Common myeloid progenitor, CD34-positive (primary cell): ENCODE measurements at regions not wholly inside any gene's neighbourhood (a gene's known extent, or its start where the extent isn't known, plus 50 kb on each side); places are given as distances from the start of the nearest gene placed in this dataset.
A peak's percentile ranks its signal among the peaks of the same experiment; 100 is the strongest.

Source experiments
- CTCF ChIA-PET: fragments of 350-600 bp; sonication (Branson Sonifier 250); formaldehyde crosslinking; loops from one replicate; lab custom pipeline; 2021; ENCODE audit warnings: antibody characterized with exemption; lab: Charles Lee
- POLR2A ChIA-PET: fragments of 350-600 bp; sonication (Branson Sonifier 250); formaldehyde crosslinking; loops from one replicate; lab custom pipeline; 2021; ENCODE audit warnings: antibody characterized with exemption; lab: Charles Lee
- DNase-seq, 3 donors: peaks; one replicate each; pipeline versions ENCODE4 v3.0.0 to v3.0.0-alpha.2; 2013
- H3K27ac ChIP-seq, 2 experiments: 1 replicate in 1 of 2; 2 replicates in 1 of 2; pipeline ENCODE4 v1.7.0; 2013; ENCODE audit warnings: inconsistent platforms in 2 of 2, low read length in 2 of 2, mild to moderate bottlenecking in 2 of 2, low read depth in 1 of 2, moderate library complexity in 1 of 2; ENCODE audit not compliant: severe bottlenecking in 2 of 2, insufficient read depth in 1 of 2, poor library complexity in 1 of 2
- H3K27me3 ChIP-seq, 5 experiments: replicated peaks in 2 of 5; 1 replicate in 3 of 5; 2 replicates in 2 of 5; pipeline versions ENCODE4 v1.6.1 to v1.7.0; 2013; ENCODE audit warnings: low read length in 4 of 5, mild to moderate bottlenecking in 2 of 5, moderate library complexity in 2 of 5, inconsistent platforms in 1 of 5; ENCODE audit not compliant: insufficient read depth in 5 of 5, control insufficient read depth in 4 of 5
- H3K36me3 ChIP-seq, 4 experiments: 1 replicate in 2 of 4; 2 replicates in 2 of 4; pipeline versions ENCODE4 v1.6.1 to v1.7.0; 2013; ENCODE audit warnings: low read length in 3 of 4, control low read depth in 1 of 4, mild to moderate bottlenecking in 1 of 4; ENCODE audit not compliant: control insufficient read depth in 4 of 4, insufficient read depth in 4 of 4
- H3K4me1 ChIP-seq, 4 experiments: 1 replicate in 3 of 4; 2 replicates in 1 of 4; pipeline versions ENCODE4 v1.6.1 to v1.7.1; 2013; ENCODE audit warnings: low read length in 3 of 4, mild to moderate bottlenecking in 3 of 4, control low read depth in 1 of 4, inconsistent platforms in 1 of 4, moderate library complexity in 1 of 4; ENCODE audit not compliant: control insufficient read depth in 4 of 4, insufficient read depth in 4 of 4; ENCODE audit errors: control extremely low read depth in 1 of 4
- H3K4me3 ChIP-seq, 7 experiments: 1 replicate in 4 of 7; 2 replicates in 3 of 7; pipeline versions ENCODE4 v1.5.1 to v1.7.0; 2013; ENCODE audit warnings: mild to moderate bottlenecking in 7 of 7, low read length in 6 of 7, moderate library complexity in 6 of 7, inconsistent platforms in 2 of 7, low read depth in 2 of 7, control low read depth in 1 of 7; ENCODE audit not compliant: insufficient read depth in 4 of 7, control insufficient read depth in 1 of 7; ENCODE audit errors: extremely low read depth in 1 of 7
- H3K9me3 ChIP-seq, 5 experiments: 1 replicate in 4 of 5; 2 replicates in 1 of 5; pipeline versions ENCODE4 v1.6.1 to v1.7.1; 2013; ENCODE audit warnings: low read length in 4 of 5, mild to moderate bottlenecking in 2 of 5, inconsistent platforms in 1 of 5, low read depth in 1 of 5, moderate library complexity in 1 of 5; ENCODE audit not compliant: control insufficient read depth in 4 of 5, insufficient read depth in 2 of 5; ENCODE audit errors: control extremely low read depth in 1 of 5
- whole genome bisulfite sequencing: methylation state at CpG from one replicate; pipeline ENCODE4 v1.1.5; 2013; ENCODE audit not compliant: insufficient coverage; 5-methylcytosine and 5-hydroxymethylcytosine counted together

DNA sequence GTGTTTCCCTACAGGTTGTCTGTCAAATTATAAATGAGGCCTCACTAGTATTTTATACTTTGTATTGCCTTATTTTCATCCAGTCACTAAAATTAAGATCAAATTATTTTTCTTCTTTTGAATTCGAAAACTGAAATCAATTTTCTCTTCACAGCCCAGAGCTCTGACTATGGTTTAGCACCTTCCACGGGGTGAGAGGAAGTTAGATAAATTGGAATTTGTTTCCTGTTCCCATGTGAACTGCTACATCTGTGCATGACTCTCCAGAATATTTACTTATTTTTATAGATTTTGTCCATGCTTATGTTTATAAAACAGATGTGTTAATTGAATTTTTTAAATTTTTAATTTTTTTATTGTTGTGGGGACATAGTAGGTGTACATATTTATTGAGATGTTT is 656.5 kb downstream of the IRS1 start:
- ChIA-PET POLR2A (no interaction called here), CTCF (no interaction called here)
- H3K4me1 ChIP-seq, result peaks cover 0 to 14% (median 3%) of the 10 kb centered on the region in 4 experiments
- H3K9me3 ChIP-seq, result no peaks in the 10 kb centered on the region
- no peak overlapping the region for H3K4me3 ChIP-seq
- no peak for DNase-seq
- no peaks in the 10 kb centered on the region for H3K36me3 ChIP-seq
- H3K27me3 ChIP-seq, result no peaks in the 10 kb centered on the region
- WGBS, result no CpG with 5 or more reads among the region's 2 CpGs
- H3K27ac ChIP-seq, result no peak overlapping the region

- peak in 1 of 3 donors; percentile 13 for DNase-seq
- Histone ChIP-seq H3K27me3 (no peaks in the 10 kb centered on the region), H3K4me1 (peaks cover 2 to 18% (median 7%) of the 10 kb centered on the region in 4 experiments), H3K4me3 (no peak overlapping the region), H3K9me3 (no peaks in the 10 kb centered on the region), H3K27ac (no peak overlapping the region), H3K36me3 (no peaks in the 10 kb centered on the region)
- CTCF ChIA-PET, result no interaction called here
- POLR2A ChIA-PET, result no interaction called here
- 100% methylated on average over 1 of the region's 1 CpG for WGBS
Measured at GRCh38 chr2:226142463-226142862, 657.2 kb downstream of the IRS1 start.

DNA sequence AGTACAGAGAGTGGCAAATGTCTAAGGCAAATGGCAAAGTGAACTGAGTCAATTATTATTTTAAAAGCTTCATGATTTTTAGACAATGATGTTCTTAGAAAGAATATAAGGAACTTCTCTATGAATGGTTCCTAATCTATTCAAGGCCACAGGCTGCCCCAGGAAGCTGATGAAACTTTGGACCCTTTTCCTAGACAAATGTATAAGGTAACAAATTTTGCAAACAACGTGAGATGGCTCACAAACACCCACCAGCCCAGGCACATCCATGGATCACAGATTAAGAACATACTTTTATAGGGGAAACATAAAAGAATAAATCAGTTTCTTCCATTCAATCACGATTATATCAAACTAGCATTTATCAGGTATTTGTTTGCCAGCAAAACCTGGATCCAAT is 659.0 kb downstream of the IRS1 start:
- Histone ChIP-seq H3K27me3 (no peaks in the 10 kb centered on the region), H3K36me3 (no peaks in the 10 kb centered on the region), H3K27ac (no peak overlapping the region), H3K4me1 (peaks cover 16 to 35% (median 23%) of the 10 kb centered on the region in 4 experiments), H3K9me3 (no peaks in the 10 kb centered on the region), H3K4me3 (no peak overlapping the region)
- WGBS, result no CpG with 5 or more reads among the region's 2 CpGs
- DNase-seq, result no peak
- ChIA-PET POLR2A (no interaction called here), CTCF (no interaction called here)

- Histone ChIP-seq H3K36me3 (no peaks in the 10 kb centered on the region), H3K27ac (no peak overlapping the region), H3K9me3 (no peaks in the 10 kb centered on the region), H3K4me3 (no peak overlapping the region), H3K4me1 (peaks cover 18 to 40% (median 25%) of the 10 kb centered on the region in 4 experiments), H3K27me3 (no peaks in the 10 kb centered on the region)
- DNase-seq, result peak in 1 of 3 donors; percentile 12
- POLR2A ChIA-PET, result no interaction called here
- CTCF ChIA-PET, result interaction anchor here (1.2 kb wide), 1 partner anchor 76 kb away, joined by 3 read pairs; no protein-coding TSS in a partner anchor
Measured at GRCh38 chr2:226139759-226140158, 659.9 kb downstream of the IRS1 start.

DNA sequence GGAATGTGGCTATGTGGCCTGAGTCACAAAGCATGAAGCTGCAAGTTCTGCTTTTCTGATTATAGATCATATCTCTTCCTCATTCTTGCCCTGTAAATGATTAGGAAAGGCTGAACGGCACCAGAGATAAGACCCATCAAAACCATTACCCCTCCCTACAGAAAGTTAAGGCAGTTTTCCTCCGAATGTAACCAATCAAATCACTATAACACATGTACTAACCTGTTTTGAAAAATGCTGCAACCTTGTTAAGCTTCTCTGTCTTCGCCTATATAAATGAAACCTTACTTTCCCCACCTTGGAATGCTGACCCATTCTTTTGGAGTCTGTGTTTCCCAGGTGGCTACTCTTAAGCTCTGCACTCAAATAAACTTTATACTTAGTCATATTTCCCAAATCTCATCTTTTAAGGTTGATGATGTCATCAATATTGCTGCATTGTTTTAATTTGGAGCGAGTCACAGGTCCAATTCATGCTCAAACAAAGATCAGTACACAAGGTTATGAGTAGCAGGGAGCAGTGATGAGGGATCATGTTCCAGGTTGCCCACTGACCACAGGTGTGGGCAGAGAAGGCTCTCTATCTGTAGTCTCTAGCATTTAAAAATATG is 662.3 kb downstream of the IRS1 start:
- ChIA-PET CTCF (interaction anchor here (0.9 to 1.6 kb wide), 2 partner anchors 10 to 17 kb away, joined by 3 to 4 read pairs; no protein-coding TSS in a partner anchor), POLR2A (interaction anchor here (0.7 to 1.0 kb wide), 2 partner anchors 10 to 17 kb away, joined by 3 read pairs; no protein-coding TSS in a partner anchor)
- WGBS, result 0% methylated on average over 2 of the region's 4 CpGs
- Histone ChIP-seq H3K4me1 (peaks cover 18 to 37% (median 26%) of the 10 kb centered on the region in 4 experiments), H3K27me3 (no peaks in the 10 kb centered on the region), H3K9me3 (no peaks in the 10 kb centered on the region), H3K27ac (peak overlapping the region in 1 of 2 experiments; percentile 64), H3K36me3 (no peaks in the 10 kb centered on the region), H3K4me3 (peak overlapping the region in 1 of 7 experiments; percentile 4)
- peak; percentile 71 to 88 (median 80) for DNase-seq

DNA sequence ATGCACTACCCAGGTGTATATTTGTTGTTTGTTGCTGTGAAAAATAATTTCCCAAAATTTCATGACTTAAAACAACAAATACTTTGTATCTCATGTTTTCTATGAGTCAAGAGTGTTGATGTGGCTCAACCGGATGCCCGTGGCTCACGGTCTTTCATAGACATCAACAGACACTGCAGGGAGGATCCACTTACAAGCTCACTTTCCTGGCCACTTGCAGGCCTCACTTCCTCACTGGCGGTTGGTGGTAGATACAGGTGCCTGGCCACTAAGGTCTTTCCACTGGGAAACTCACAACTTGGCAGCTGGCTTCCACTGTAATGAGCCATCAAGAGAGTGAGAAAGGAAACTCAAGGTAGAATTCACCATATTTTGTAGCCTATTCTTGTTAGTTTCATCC is 662.9 kb downstream of the IRS1 start:
- Histone ChIP-seq H3K4me3 (peak overlapping the region in 2 of 7 experiments; percentile 11 to 26), H3K4me1 (peaks cover 18 to 37% (median 26%) of the 10 kb centered on the region in 4 experiments), H3K36me3 (no peaks in the 10 kb centered on the region), H3K27ac (peak overlapping the region; percentile 42 to 64), H3K27me3 (no peaks in the 10 kb centered on the region), H3K9me3 (no peaks in the 10 kb centered on the region)
- ChIA-PET CTCF (interaction anchor here (0.9 to 1.6 kb wide), 2 partner anchors 9 to 16 kb away, joined by 3 to 4 read pairs; no protein-coding TSS in a partner anchor), POLR2A (interaction anchor here (0.7 to 1.0 kb wide), 2 partner anchors 10 to 17 kb away, joined by 3 read pairs; no protein-coding TSS in a partner anchor)
- peak; percentile 25 to 83 (median 68) for DNase-seq
- 0% methylated on average over 3 of the region's 4 CpGs for WGBS

- Histone ChIP-seq H3K36me3 (no peaks in the 10 kb centered on the region), H3K27me3 (no peaks in the 10 kb centered on the region), H3K27ac (peak overlapping the region; percentile 42 to 64), H3K4me3 (no peak overlapping the region), H3K9me3 (no peaks in the 10 kb centered on the region), H3K4me1 (peaks cover 18 to 37% (median 26%) of the 10 kb centered on the region in 4 experiments)
- ChIA-PET CTCF (interaction anchor here (1.6 kb wide), 1 partner anchor 9 kb away, joined by 4 read pairs; no protein-coding TSS in a partner anchor), POLR2A (interaction anchor here (1.0 kb wide), 1 partner anchor 18 kb away, joined by 3 read pairs; no protein-coding TSS in a partner anchor)
- WGBS, result 90% methylated on average over 2 of the region's 3 CpGs
- no peak for DNase-seq
Measured at GRCh38 chr2:226135861-226136548, 663.6 kb downstream of the IRS1 start.
